NCI-H446 treated with DMSO at 0.1 percent for 48 hours (cell line): ENCODE measurements at regions not wholly inside any gene's neighbourhood (a gene's known extent, or its start where the extent isn't known, plus 50 kb on each side); places are given as distances from the start of the nearest gene placed in this dataset.

Experiments
- DNase-seq: peaks from one replicate; lab custom pipeline; 2025; lab: John Stamatoyannopoulos, UW

- DNase-seq, result no peak
Measured at GRCh38 chr3:147015334-147015733, 391.0 kb downstream of the ZIC4 start.

GRCh38 chr3:147008886-147009285 lies 397.5 kb downstream of the ZIC4 start:
- DNase-seq, result no peak

GRCh38 chr3:147008458-147008857 lies 397.9 kb downstream of the ZIC4 start:
- DNase-seq, result no peak

GRCh38 chr3:147007736-147008245 lies 398.6 kb downstream of the ZIC4 start:
- DNase-seq, result no peak

- DNase-seq, result no peak
Measured at GRCh38 chr3:147002721-147003120, 397.6 kb upstream of the PLSCR5 start.

- no peak for DNase-seq
Measured at GRCh38 chr3:147000274-147000673, 395.1 kb upstream of the PLSCR5 start.

GRCh38 chr3:146991907-146992306 lies 386.8 kb upstream of the PLSCR5 start:
- DNase-seq, result no peak

- no peak for DNase-seq
Measured at GRCh38 chr3:146975476-146975875, 370.3 kb upstream of the PLSCR5 start.

- DNase-seq, result no peak
Measured at GRCh38 chr3:146975032-146975431, 369.9 kb upstream of the PLSCR5 start.

- peak; percentile 37 for DNase-seq
Measured at GRCh38 chr3:146974001-146974400, 368.9 kb upstream of the PLSCR5 start.

- DNase-seq, result no peak
Measured at GRCh38 chr3:146972726-146973125, 367.6 kb upstream of the PLSCR5 start.

GRCh38 chr3:146970236-146970635 lies 365.1 kb upstream of the PLSCR5 start:
- DNase-seq, result no peak

- DNase-seq, result no peak
Measured at GRCh38 chr3:146969356-146969755, 364.2 kb upstream of the PLSCR5 start.

- no peak for DNase-seq
Measured at GRCh38 chr3:146968204-146968651, 363.1 kb upstream of the PLSCR5 start.

- DNase-seq, result no peak
Measured at GRCh38 chr3:146967783-146968182, 362.6 kb upstream of the PLSCR5 start.

GRCh38 chr3:146966124-146966523 lies 361.0 kb upstream of the PLSCR5 start:
- peak; percentile 18 for DNase-seq

GRCh38 chr3:146953511-146953981 lies 348.4 kb upstream of the PLSCR5 start:
- DNase-seq, result peak; percentile 39

GRCh38 chr3:146948985-146949384 lies 343.8 kb upstream of the PLSCR5 start:
- DNase-seq, result no peak

- DNase-seq, result no peak
Measured at GRCh38 chr3:146948186-146948585, 343.0 kb upstream of the PLSCR5 start.

- DNase-seq, result no peak
Measured at GRCh38 chr3:146929696-146930095, 324.6 kb upstream of the PLSCR5 start.

GRCh38 chr3:146928421-146929059 lies 323.4 kb upstream of the PLSCR5 start:
- DNase-seq, result no peak

- no peak for DNase-seq
Measured at GRCh38 chr3:146921693-146922092, 316.5 kb upstream of the PLSCR5 start.

GRCh38 chr3:146914409-146914808 lies 309.3 kb upstream of the PLSCR5 start:
- no peak for DNase-seq
